ENCODE measurements at regions not wholly inside any gene's neighbourhood (a gene's known extent, or its start where the extent isn't known, plus 50 kb on each side); places are given as distances from the start of the nearest gene placed in this dataset.

DNA sequence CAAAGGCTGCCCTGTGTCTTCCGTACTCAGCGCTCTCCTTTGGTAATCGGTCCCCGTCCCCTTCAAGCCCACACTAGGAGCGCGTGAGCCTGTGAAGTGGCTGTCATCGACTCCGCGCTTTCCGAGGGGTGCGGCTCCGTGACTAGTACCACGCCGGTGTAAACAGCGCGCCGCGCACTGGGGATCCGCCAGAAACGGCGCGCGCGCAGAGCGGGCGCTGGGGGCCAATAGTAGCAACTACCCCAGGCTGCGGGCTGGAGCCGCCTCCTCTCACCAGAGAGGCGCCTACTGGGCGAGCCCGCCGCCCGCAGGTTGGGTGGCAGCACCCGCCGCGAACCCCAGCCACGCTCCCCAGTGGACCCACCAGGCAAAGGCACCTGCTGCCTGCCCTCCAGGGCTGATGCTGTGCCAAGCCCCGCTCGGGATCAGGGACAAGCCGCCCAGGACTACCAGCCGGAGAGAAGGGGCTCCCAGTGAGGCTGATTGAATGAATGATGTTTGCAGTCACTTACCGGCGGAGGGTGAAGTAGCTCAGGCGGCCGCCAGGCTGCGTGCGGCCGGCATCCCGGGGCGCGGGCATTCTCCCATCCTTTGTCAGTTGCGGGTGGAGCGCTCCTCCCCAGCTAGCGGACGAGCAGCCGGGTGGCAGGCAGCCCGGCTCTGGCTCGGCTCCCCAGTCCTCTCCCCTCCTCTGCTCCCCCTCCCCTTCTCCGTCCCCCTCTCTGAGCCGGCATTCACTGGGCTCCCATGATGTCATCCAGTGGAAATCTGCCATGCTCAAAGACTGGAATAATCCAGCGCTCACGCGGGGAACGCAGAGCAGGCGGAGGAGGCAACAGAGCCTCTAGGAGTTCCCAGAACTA is 370.3 kb upstream of the SMIM31 start (continued):
- TF ChIP-seq, protein P1, sequence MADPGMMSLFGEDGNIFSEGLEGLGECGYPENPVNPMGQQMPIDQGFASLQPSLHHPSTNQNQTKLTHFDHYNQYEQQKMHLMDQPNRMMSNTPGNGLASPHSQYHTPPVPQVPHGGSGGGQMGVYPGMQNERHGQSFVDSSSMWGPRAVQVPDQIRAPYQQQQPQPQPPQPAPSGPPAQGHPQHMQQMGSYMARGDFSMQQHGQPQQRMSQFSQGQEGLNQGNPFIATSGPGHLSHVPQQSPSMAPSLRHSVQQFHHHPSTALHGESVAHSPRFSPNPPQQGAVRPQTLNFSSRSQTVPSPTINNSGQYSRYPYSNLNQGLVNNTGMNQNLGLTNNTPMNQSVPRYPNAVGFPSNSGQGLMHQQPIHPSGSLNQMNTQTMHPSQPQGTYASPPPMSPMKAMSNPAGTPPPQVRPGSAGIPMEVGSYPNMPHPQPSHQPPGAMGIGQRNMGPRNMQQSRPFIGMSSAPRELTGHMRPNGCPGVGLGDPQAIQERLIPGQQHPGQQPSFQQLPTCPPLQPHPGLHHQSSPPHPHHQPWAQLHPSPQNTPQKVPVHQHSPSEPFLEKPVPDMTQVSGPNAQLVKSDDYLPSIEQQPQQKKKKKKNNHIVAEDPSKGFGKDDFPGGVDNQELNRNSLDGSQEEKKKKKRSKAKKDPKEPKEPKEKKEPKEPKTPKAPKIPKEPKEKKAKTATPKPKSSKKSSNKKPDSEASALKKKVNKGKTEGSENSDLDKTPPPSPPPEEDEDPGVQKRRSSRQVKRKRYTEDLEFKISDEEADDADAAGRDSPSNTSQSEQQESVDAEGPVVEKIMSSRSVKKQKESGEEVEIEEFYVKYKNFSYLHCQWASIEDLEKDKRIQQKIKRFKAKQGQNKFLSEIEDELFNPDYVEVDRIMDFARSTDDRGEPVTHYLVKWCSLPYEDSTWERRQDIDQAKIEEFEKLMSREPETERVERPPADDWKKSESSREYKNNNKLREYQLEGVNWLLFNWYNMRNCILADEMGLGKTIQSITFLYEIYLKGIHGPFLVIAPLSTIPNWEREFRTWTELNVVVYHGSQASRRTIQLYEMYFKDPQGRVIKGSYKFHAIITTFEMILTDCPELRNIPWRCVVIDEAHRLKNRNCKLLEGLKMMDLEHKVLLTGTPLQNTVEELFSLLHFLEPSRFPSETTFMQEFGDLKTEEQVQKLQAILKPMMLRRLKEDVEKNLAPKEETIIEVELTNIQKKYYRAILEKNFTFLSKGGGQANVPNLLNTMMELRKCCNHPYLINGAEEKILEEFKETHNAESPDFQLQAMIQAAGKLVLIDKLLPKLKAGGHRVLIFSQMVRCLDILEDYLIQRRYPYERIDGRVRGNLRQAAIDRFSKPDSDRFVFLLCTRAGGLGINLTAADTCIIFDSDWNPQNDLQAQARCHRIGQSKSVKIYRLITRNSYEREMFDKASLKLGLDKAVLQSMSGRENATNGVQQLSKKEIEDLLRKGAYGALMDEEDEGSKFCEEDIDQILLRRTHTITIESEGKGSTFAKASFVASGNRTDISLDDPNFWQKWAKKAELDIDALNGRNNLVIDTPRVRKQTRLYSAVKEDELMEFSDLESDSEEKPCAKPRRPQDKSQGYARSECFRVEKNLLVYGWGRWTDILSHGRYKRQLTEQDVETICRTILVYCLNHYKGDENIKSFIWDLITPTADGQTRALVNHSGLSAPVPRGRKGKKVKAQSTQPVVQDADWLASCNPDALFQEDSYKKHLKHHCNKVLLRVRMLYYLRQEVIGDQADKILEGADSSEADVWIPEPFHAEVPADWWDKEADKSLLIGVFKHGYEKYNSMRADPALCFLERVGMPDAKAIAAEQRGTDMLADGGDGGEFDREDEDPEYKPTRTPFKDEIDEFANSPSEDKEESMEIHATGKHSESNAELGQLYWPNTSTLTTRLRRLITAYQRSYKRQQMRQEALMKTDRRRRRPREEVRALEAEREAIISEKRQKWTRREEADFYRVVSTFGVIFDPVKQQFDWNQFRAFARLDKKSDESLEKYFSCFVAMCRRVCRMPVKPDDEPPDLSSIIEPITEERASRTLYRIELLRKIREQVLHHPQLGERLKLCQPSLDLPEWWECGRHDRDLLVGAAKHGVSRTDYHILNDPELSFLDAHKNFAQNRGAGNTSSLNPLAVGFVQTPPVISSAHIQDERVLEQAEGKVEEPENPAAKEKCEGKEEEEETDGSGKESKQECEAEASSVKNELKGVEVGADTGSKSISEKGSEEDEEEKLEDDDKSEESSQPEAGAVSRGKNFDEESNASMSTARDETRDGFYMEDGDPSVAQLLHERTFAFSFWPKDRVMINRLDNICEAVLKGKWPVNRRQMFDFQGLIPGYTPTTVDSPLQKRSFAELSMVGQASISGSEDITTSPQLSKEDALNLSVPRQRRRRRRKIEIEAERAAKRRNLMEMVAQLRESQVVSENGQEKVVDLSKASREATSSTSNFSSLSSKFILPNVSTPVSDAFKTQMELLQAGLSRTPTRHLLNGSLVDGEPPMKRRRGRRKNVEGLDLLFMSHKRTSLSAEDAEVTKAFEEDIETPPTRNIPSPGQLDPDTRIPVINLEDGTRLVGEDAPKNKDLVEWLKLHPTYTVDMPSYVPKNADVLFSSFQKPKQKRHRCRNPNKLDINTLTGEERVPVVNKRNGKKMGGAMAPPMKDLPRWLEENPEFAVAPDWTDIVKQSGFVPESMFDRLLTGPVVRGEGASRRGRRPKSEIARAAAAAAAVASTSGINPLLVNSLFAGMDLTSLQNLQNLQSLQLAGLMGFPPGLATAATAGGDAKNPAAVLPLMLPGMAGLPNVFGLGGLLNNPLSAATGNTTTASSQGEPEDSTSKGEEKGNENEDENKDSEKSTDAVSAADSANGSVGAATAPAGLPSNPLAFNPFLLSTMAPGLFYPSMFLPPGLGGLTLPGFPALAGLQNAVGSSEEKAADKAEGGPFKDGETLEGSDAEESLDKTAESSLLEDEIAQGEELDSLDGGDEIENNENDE (IDR thresholded peaks at IDR 0.05; ENCODE audit: insufficient replicate concordance, low read length) = no peak
- TF ChIP-seq CHD1 (IDR thresholded peaks at IDR 0.05; ENCODE audit: low read depth, low read length) (no peak), SP4 (IDR thresholded peaks at IDR 0.05; ENCODE audit: low read length) (no peak), HDAC2 (IDR thresholded peaks at IDR 0.05; ENCODE audit: borderline replicate concordance in 1 of 2, low read depth in 2 of 2, low read length in 2 of 2) (peak; percentile 7 to 77; a peak in 2 of 4 replicates), BACH1 (IDR thresholded peaks at IDR 0.05; ENCODE audit: low read length) (no peak), SIRT6 (IDR thresholded peaks at IDR 0.05; ENCODE audit: low read length) (no peak)

Measured in H1 (cell line).